GM12874 (cell line): ENCODE measurements at regions not wholly inside any gene's neighbourhood (a gene's known extent, or its start where the extent isn't known, plus 50 kb on each side); places are given as distances from the start of the nearest gene placed in this dataset.

Experiments used
- TF ChIP-seq, protein P1 (sequence below): IDR thresholded peaks from 2 replicates; pipeline ENCODE4 v1.5.1; 2011; ENCODE audit warnings: low read depth, mild to moderate bottlenecking, control low read depth, low read length, moderate library complexity; ENCODE audit not compliant: insufficient read depth

- TF ChIP-seq, protein P1, sequence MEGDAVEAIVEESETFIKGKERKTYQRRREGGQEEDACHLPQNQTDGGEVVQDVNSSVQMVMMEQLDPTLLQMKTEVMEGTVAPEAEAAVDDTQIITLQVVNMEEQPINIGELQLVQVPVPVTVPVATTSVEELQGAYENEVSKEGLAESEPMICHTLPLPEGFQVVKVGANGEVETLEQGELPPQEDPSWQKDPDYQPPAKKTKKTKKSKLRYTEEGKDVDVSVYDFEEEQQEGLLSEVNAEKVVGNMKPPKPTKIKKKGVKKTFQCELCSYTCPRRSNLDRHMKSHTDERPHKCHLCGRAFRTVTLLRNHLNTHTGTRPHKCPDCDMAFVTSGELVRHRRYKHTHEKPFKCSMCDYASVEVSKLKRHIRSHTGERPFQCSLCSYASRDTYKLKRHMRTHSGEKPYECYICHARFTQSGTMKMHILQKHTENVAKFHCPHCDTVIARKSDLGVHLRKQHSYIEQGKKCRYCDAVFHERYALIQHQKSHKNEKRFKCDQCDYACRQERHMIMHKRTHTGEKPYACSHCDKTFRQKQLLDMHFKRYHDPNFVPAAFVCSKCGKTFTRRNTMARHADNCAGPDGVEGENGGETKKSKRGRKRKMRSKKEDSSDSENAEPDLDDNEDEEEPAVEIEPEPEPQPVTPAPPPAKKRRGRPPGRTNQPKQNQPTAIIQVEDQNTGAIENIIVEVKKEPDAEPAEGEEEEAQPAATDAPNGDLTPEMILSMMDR, result no peak
Measured at GRCh38 chr12:18207266-18207665, 54.1 kb upstream of the PIK3C2G start.

DNA sequence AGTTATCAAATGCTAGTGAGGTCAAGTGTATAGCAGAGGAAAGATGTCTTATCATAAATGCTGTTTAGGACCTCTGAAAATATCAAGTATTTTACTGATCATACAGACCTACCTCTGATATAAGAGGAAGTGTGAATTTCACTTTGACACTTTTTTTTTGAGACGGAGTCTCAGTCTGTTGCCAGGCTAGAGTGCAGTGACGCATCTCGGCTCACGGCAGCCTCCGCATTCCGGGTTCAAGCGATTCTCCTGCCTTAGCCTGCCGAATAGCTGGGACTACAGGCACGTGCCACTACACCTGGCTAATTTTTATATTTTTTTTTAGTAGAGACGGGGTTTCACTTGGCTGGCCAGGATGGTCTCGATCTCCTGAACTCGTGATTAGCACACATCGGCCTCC, 55.1 kb upstream of the PIK3C2G start:
- TF ChIP-seq, protein P1, result no peak

DNA sequence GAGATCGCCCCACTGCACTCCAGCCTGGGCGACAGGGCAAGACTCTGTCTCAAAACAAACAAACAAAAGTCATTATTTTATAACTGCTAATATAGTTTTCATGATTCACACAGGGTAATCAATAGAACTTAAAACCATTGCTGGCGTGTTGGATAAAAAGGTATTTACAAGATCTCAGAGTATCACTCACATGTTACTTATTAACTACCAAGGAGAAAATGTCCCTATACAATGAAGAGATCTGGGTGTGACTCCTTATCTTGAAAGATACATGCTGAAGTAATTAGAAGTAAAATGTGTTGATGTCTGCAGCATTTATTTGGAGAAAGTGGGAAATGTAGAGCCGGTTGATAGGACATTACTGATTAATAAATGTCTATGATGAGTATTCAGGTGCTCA, 57.3 kb upstream of the PIK3C2G start:
- TF ChIP-seq, protein P1, result no peak

DNA sequence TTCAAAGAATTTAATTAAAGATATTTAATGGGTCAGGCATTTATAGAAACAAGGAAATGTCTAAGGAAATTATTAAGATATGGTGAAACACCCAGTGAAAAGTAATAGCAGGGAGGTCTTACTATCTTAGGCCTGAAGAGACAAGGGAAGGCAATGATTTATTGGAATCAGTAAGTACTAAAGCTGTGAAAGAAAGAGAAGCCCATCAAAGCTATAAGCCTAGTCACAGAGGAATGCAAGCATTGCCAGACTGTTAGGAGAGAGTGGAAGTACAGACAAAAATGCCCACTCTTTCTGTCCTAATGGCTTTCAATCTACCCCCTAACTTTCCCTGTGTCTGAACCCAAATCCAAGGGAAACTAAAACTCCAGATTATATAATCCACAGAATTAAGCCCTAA, 69.2 kb upstream of the PIK3C2G start:
- TF ChIP-seq, protein P1, result no peak

- TF ChIP-seq, protein P1, result no peak
Measured at GRCh38 chr12:18183141-18183540, 78.2 kb upstream of the PIK3C2G start.

DNA sequence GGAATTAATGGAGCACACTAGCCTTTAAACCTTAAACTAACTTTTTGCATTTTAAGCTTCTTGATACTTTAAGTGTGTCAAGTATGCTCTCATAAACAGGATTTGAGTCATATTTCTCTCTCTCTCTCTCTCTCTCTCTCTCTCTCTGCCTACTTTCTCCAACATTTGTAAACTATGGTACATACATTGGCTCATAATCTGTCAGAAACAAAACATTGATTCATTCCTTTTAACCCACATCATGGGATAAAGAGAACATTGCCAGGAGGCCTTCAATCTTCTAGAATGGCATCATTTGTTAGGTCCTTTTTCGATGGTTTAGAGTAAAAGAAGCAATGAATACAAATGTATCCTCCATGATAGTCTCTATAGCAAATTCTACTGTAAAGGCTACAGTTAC, 81.6 kb upstream of the RERGL start:
- TF ChIP-seq, protein P1, result no peak

DNA sequence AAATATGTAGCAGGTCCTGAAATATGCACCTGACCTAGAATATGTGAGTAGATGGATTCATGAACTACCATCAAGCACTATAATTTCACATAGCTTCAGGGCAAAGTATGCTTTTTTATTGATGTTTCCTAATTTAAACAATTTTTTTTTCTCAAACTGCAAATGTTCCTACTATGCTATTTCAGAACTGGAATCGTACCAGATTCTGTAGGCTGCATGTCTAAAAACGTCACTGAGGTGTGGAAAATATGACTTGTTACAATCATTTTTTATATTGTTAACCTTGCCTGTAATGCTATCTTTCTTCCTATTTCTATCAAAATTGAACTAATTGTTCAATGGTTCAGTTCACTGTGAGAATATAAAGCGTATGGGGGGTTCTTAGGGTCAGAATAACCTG, 78.0 kb upstream of the RERGL start:
- TF ChIP-seq, protein P1, result no peak

- TF ChIP-seq, protein P1, result no peak
Measured at GRCh38 chr12:18165889-18166288, 75.9 kb upstream of the RERGL start.
